Liver (tissue), 8 donors: ENCODE measurements at regions not wholly inside any gene's neighbourhood (a gene's known extent, or its start where the extent isn't known, plus 50 kb on each side); places are given as distances from the start of the nearest gene placed in this dataset.

Experiments used
- DNase-seq: peaks from one replicate; pipeline ENCODE4 v3.0.0-alpha.2; 2017; ENCODE audit warnings: low spot score
- H3K27ac ChIP-seq, 2 donors: one replicate each; pipeline ENCODE4 v1.7.0; 2013; ENCODE audit warnings: inconsistent platforms in 2 of 2, low read length in 2 of 2, control low read depth in 1 of 2, low read depth in 1 of 2, mild to moderate bottlenecking in 1 of 2
- H3K27me3 ChIP-seq, 4 donors: one replicate each; pipeline versions ENCODE4 v1.6.1 to v1.7.0; 2013; ENCODE audit warnings: low read length in 3 of 4, inconsistent platforms in 1 of 4, mild to moderate bottlenecking in 1 of 4, moderate library complexity in 1 of 4; ENCODE audit not compliant: control insufficient read depth in 4 of 4, insufficient read depth in 4 of 4
- H3K36me3 ChIP-seq, 4 donors: one replicate each; pipeline versions ENCODE4 v1.6.1 to v1.7.0; 2013; ENCODE audit warnings: low read length in 3 of 4, mild to moderate bottlenecking in 3 of 4, low read depth in 1 of 4, moderate library complexity in 1 of 4; ENCODE audit not compliant: control insufficient read depth in 4 of 4, insufficient read depth in 3 of 4
- H3K4me1 ChIP-seq, 4 donors: one replicate each; pipeline versions ENCODE4 v1.6.1 to v1.7.0; 2013; ENCODE audit warnings: low read length in 3 of 4, mild to moderate bottlenecking in 3 of 4, moderate library complexity in 1 of 4; ENCODE audit not compliant: control insufficient read depth in 4 of 4, insufficient read depth in 4 of 4
- H3K4me3 ChIP-seq, 3 donors: one replicate each; pipeline versions ENCODE4 v1.6.1 to v1.7.0; 2013; ENCODE audit warnings: low read length in 3 of 3, control low read depth in 1 of 3, low read depth in 1 of 3, mild to moderate bottlenecking in 1 of 3
- H3K9ac ChIP-seq, 2 donors: one replicate each; pipeline ENCODE4 v1.7.0; 2013; ENCODE audit warnings: low read length in 2 of 2, mild to moderate bottlenecking in 2 of 2, moderate library complexity in 2 of 2, control low read depth in 1 of 2, low read depth in 1 of 2
- H3K9me3 ChIP-seq, 4 donors: one replicate each; pipeline versions ENCODE4 v1.6.1 to v1.7.0; 2013; ENCODE audit warnings: low read length in 3 of 4; ENCODE audit not compliant: control insufficient read depth in 4 of 4
- EGR1 ChIP-seq, 2 donors: IDR thresholded peaks; 2 replicates each; pipeline ENCODE4 v1.6.1; 2016 to 2018; ENCODE audit warnings: antibody characterized with exemption in 2 of 2, low read depth in 2 of 2
- FOXA1 ChIP-seq: IDR thresholded peaks from 2 replicates; pipeline ENCODE4 v1.6.1; 2016; ENCODE audit warnings: antibody characterized with exemption
- FOXA2 ChIP-seq: IDR thresholded peaks from 2 replicates; pipeline ENCODE4 v1.6.1; 2016; ENCODE audit warnings: antibody characterized with exemption
- GABPA ChIP-seq, 2 donors: IDR thresholded peaks in 1 of 2; conservative IDR thresholded peaks in 1 of 2; 2 replicates each; pipeline ENCODE4 v1.6.1; 2016; ENCODE audit warnings: antibody characterized with exemption in 2 of 2, mild to moderate bottlenecking in 1 of 2, moderate library complexity in 1 of 2
- HNF4G ChIP-seq: IDR thresholded peaks from 2 replicates; pipeline ENCODE4 v1.6.1; 2016; ENCODE audit warnings: antibody characterized with exemption
- JUND ChIP-seq, 2 donors: IDR thresholded peaks; 2 replicates each; pipeline ENCODE4 v1.6.1; 2016; ENCODE audit warnings: antibody characterized with exemption in 2 of 2
- NR2F2 ChIP-seq: IDR thresholded peaks from 2 replicates; pipeline ENCODE4 v1.6.1; 2016; ENCODE audit warnings: antibody characterized with exemption
- RAD21 ChIP-seq, 2 donors: IDR thresholded peaks; 2 replicates each; pipeline ENCODE4 v1.6.1; 2016; ENCODE audit warnings: antibody characterized with exemption in 2 of 2, mild to moderate bottlenecking in 2 of 2
- RXRA ChIP-seq, 2 donors: IDR thresholded peaks; 2 replicates each; pipeline ENCODE4 v1.6.1; 2017 to 2018; ENCODE audit warnings: antibody characterized with exemption in 2 of 2, mild to moderate bottlenecking in 1 of 2
- TAF1 ChIP-seq: conservative IDR thresholded peaks from 2 replicates; pipeline ENCODE4 v1.6.1; 2016; ENCODE audit warnings: antibody characterized with exemption, mild to moderate bottlenecking
- YY1 ChIP-seq: IDR thresholded peaks from 2 replicates; pipeline ENCODE4 v1.6.1; 2016; ENCODE audit warnings: antibody characterized with exemption, mild to moderate bottlenecking
- WGBS: extraction: QIAGEN DNeasy Blood & Tissue Kit; methylation state at CpG from one replicate; pipeline ENCODE4 v1.1.7; 2013; 5-methylcytosine and 5-hydroxymethylcytosine counted together
- TF ChIP-seq, protein P1 (sequence below): IDR thresholded peaks from 2 replicates; pipeline ENCODE4 v1.6.1; 2016; ENCODE audit warnings: antibody characterized with exemption, mild to moderate bottlenecking
- TF ChIP-seq, protein P2 (sequence below): IDR thresholded peaks from 2 replicates; pipeline ENCODE4 v1.6.1; 2016; ENCODE audit warnings: antibody characterized with exemption
- TF ChIP-seq, protein P3 (sequence below): IDR thresholded peaks from 2 replicates; pipeline ENCODE4 v1.6.1; 2016; ENCODE audit warnings: antibody characterized with exemption
- TF ChIP-seq, protein P4 (sequence below): fragments of 150-350 bp; IDR thresholded peaks from 2 replicates; pipeline ENCODE4 v1.5.1; 2017; ENCODE audit warnings: improper control_type of control experiment, low read depth, low read length; ENCODE audit not compliant: missing input control
- TF ChIP-seq, protein P5 (sequence below): IDR thresholded peaks from 2 replicates; pipeline ENCODE4 v1.6.1; 2016; ENCODE audit warnings: antibody characterized with exemption
- donor health status: healthy.
- donor health status: healthy.
- donor health status: healthy.
- donor health status: healthy.
- donor health status: healthy.

DNA sequence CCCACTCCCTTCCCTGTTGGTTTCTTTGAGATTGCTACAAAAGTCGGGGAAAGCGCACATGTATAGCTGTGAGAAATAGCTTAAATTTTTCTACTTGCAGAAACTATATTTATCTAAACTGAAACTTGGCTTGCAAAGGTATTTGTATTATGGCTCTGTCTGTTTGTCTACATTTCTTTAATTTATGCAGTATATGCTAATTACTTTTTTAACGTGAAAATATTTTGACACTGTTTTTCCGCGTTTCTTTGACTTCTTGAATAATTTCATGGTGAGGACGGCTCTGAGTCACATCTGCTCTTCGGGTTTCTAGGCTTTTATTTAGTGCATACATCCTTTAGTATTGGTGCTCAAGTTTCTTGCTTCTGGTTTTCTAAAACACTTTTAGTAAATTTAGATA, 182.1 kb upstream of the ZRANB2 start (continued):
- TF ChIP-seq, protein P1, sequence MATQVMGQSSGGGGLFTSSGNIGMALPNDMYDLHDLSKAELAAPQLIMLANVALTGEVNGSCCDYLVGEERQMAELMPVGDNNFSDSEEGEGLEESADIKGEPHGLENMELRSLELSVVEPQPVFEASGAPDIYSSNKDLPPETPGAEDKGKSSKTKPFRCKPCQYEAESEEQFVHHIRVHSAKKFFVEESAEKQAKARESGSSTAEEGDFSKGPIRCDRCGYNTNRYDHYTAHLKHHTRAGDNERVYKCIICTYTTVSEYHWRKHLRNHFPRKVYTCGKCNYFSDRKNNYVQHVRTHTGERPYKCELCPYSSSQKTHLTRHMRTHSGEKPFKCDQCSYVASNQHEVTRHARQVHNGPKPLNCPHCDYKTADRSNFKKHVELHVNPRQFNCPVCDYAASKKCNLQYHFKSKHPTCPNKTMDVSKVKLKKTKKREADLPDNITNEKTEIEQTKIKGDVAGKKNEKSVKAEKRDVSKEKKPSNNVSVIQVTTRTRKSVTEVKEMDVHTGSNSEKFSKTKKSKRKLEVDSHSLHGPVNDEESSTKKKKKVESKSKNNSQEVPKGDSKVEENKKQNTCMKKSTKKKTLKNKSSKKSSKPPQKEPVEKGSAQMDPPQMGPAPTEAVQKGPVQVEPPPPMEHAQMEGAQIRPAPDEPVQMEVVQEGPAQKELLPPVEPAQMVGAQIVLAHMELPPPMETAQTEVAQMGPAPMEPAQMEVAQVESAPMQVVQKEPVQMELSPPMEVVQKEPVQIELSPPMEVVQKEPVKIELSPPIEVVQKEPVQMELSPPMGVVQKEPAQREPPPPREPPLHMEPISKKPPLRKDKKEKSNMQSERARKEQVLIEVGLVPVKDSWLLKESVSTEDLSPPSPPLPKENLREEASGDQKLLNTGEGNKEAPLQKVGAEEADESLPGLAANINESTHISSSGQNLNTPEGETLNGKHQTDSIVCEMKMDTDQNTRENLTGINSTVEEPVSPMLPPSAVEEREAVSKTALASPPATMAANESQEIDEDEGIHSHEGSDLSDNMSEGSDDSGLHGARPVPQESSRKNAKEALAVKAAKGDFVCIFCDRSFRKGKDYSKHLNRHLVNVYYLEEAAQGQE, result no peak

DNA sequence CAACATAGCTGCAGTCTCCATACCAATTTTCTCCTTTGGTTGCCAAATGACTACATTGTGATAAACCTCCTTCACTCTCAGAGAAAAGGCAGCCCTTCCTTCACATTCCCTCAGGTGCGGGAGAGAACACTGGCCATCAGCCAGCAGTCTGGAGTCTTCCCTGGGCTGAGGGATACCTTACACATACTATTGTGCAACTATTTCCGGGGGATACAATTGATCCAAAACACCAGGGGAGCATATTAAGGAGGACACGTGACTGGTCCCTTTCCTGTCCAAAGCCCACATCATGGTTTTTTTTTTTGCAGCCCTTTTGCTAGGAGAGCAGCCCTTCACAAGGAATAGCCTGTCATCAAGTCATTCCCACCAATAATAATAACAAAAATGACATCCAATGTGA, 172.1 kb upstream of the ZRANB2 start:
- H3K4me3 ChIP-seq, result no peak overlapping the region
- TF ChIP-seq GABPA (IDR thresholded peaks at IDR 0.05 in 1 of 2, conservative IDR thresholded peaks at IDR 0.05 in 1 of 2), result no peak
- TF ChIP-seq NR2F2, result no peak
- 59% methylated on average over 3 of the region's 3 CpGs for WGBS
- no peaks in the 10 kb centered on the region for H3K4me1 ChIP-seq
- no peaks in the 10 kb centered on the region for H3K36me3 ChIP-seq
- no peaks in the 10 kb centered on the region for H3K27me3 ChIP-seq
- no peak overlapping the region for H3K27ac ChIP-seq
- no peak overlapping the region for H3K9ac ChIP-seq
- DNase-seq, result no peak
- H3K9me3 ChIP-seq, result no peaks in the 10 kb centered on the region

DNA sequence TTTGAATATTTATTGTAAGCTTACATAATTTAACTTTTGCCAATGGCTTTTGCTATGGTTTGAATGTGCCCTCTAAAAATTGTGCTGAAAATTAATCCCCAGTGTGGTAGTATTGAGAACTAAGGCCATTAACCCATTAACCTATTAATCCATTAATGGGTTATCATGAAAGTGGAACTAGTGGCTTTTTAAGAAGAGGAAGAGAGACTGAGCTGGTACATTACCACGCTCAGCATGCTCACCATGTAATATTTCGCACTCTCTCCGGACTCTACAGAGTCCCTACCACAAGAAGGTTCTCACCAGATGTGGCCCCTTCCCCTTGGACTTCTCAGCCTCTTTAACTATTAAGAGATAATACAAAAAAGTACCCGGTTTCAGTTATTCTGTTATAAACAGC, 164.4 kb upstream of the ZRANB2 start:
- 89% methylated on average over 4 of the region's 4 CpGs for WGBS
- no peak overlapping the region for H3K4me3 ChIP-seq
- no peaks in the 10 kb centered on the region for H3K27me3 ChIP-seq
- no peak overlapping the region for H3K27ac ChIP-seq
- no peak for TF ChIP-seq HNF4G
- no peak for TF ChIP-seq EGR1 (IDR thresholded peaks at IDR 0.05; ENCODE audit: low read depth in 2 of 2)
- no peak for TF ChIP-seq RXRA (IDR thresholded peaks at IDR 0.05)
- no peak for TF ChIP-seq JUND (IDR thresholded peaks at IDR 0.05)
- no peak for TF ChIP-seq RAD21 (IDR thresholded peaks at IDR 0.05)
- TF ChIP-seq NR2F2, result no peak
- no peak for TF ChIP-seq YY1
- TF ChIP-seq TAF1, result no peak
- TF ChIP-seq FOXA2, result no peak
- TF ChIP-seq, protein P2, sequence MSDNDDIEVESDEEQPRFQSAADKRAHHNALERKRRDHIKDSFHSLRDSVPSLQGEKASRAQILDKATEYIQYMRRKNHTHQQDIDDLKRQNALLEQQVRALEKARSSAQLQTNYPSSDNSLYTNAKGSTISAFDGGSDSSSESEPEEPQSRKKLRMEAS, result no peak
- no peak overlapping the region for H3K9ac ChIP-seq
- no peaks in the 10 kb centered on the region for H3K4me1 ChIP-seq
- no peaks in the 10 kb centered on the region for H3K36me3 ChIP-seq
- DNase-seq, result no peak
- H3K9me3 ChIP-seq, result no peaks in the 10 kb centered on the region

DNA sequence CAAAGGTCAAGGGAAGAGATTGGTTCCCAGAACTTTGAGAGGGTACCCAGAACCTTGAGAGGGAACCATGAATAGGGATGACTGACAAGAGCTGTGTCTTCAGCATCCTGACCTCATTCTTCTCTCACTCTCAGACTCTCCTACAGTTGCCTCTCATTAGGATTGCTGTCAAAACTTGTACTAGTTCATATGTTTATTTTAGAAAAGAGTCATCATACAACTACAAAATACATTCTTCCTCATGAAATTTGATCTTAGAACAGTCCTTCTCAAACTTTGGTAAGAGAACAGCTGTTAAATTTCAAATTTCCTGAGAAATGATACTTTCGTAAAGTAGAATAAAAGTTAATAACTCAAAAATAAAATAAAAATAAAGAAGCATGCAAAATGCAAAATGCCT, 161.4 kb upstream of the ZRANB2 start:
- Histone ChIP-seq H3K27ac (no peak overlapping the region), H3K9ac (no peak overlapping the region), H3K9me3 (no peaks in the 10 kb centered on the region), H3K4me1 (no peaks in the 10 kb centered on the region), H3K36me3 (no peaks in the 10 kb centered on the region), H3K4me3 (no peak overlapping the region), H3K27me3 (no peaks in the 10 kb centered on the region)
- WGBS, result 84% methylated on average over 1 of the region's 1 CpG
- no peak for DNase-seq
- TF ChIP-seq, protein P3, sequence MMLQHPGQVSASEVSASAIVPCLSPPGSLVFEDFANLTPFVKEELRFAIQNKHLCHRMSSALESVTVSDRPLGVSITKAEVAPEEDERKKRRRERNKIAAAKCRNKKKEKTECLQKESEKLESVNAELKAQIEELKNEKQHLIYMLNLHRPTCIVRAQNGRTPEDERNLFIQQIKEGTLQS, result no peak
- no peak for TF ChIP-seq FOXA1
- no peak for TF ChIP-seq NR2F2
- TF ChIP-seq, protein P4, sequence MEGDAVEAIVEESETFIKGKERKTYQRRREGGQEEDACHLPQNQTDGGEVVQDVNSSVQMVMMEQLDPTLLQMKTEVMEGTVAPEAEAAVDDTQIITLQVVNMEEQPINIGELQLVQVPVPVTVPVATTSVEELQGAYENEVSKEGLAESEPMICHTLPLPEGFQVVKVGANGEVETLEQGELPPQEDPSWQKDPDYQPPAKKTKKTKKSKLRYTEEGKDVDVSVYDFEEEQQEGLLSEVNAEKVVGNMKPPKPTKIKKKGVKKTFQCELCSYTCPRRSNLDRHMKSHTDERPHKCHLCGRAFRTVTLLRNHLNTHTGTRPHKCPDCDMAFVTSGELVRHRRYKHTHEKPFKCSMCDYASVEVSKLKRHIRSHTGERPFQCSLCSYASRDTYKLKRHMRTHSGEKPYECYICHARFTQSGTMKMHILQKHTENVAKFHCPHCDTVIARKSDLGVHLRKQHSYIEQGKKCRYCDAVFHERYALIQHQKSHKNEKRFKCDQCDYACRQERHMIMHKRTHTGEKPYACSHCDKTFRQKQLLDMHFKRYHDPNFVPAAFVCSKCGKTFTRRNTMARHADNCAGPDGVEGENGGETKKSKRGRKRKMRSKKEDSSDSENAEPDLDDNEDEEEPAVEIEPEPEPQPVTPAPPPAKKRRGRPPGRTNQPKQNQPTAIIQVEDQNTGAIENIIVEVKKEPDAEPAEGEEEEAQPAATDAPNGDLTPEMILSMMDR, result no peak
- TF ChIP-seq FOXA2, result no peak
- TF ChIP-seq, protein P5, sequence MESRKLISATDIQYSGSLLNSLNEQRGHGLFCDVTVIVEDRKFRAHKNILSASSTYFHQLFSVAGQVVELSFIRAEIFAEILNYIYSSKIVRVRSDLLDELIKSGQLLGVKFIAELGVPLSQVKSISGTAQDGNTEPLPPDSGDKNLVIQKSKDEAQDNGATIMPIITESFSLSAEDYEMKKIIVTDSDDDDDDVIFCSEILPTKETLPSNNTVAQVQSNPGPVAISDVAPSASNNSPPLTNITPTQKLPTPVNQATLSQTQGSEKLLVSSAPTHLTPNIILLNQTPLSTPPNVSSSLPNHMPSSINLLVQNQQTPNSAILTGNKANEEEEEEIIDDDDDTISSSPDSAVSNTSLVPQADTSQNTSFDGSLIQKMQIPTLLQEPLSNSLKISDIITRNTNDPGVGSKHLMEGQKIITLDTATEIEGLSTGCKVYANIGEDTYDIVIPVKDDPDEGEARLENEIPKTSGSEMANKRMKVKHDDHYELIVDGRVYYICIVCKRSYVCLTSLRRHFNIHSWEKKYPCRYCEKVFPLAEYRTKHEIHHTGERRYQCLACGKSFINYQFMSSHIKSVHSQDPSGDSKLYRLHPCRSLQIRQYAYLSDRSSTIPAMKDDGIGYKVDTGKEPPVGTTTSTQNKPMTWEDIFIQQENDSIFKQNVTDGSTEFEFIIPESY, result no peak
- no peak for TF ChIP-seq RAD21 (IDR thresholded peaks at IDR 0.05)
- TF ChIP-seq, protein P2, result no peak
